ENCODE measurements at regions not wholly inside any gene's neighbourhood (a gene's known extent, or its start where the extent isn't known, plus 50 kb on each side); places are given as distances from the start of the nearest gene placed in this dataset.
A peak's percentile ranks its signal among the peaks of the same experiment; 100 is the strongest.

- TF ChIP-seq, protein P1, sequence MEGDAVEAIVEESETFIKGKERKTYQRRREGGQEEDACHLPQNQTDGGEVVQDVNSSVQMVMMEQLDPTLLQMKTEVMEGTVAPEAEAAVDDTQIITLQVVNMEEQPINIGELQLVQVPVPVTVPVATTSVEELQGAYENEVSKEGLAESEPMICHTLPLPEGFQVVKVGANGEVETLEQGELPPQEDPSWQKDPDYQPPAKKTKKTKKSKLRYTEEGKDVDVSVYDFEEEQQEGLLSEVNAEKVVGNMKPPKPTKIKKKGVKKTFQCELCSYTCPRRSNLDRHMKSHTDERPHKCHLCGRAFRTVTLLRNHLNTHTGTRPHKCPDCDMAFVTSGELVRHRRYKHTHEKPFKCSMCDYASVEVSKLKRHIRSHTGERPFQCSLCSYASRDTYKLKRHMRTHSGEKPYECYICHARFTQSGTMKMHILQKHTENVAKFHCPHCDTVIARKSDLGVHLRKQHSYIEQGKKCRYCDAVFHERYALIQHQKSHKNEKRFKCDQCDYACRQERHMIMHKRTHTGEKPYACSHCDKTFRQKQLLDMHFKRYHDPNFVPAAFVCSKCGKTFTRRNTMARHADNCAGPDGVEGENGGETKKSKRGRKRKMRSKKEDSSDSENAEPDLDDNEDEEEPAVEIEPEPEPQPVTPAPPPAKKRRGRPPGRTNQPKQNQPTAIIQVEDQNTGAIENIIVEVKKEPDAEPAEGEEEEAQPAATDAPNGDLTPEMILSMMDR (conservative IDR thresholded peaks at IDR 0.05; ENCODE audit: control insufficient read depth, insufficient read depth, low read depth, low read length): no peak
- no peak overlapping the region for H3K4me3 ChIP-seq (ENCODE audit: control insufficient read depth, low read depth, low read length)
- no peak for DNase-seq (ENCODE audit: low read depth)
These were observed 271.2 kb upstream of the DPPA4 start for GRCh38 chr3:109608574-109608973.

GRCh38 chr3:109618766-109619378, 281.5 kb upstream of the DPPA4 start:
- no peak for DNase-seq (ENCODE audit: low read depth)
- H3K4me3 ChIP-seq (ENCODE audit: control insufficient read depth, low read depth, low read length): no peak overlapping the region
- TF ChIP-seq, protein P1 (conservative IDR thresholded peaks at IDR 0.05; ENCODE audit: control insufficient read depth, insufficient read depth, low read depth, low read length): no peak

DNA sequence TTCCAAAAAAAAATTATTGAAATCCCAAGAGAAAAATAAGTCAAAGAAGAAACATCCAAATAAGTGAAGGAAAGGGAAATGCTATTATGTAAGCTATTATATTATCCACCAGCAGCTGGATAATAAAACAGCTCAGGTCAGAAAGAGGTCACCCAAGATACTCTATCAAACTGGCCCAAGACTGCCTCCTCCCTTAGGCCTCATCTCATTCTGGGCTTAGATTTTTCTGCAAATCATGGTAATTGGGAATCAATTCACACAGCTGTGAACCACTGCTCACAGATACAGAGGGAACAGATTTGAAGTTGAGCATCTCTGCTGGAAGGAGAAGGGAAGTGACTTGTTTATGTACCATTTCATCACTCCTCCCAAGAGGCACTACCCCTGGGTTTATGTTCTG, 294.6 kb upstream of the DPPA4 start:
- TF ChIP-seq, protein P1 (conservative IDR thresholded peaks at IDR 0.05; ENCODE audit: control insufficient read depth, insufficient read depth, low read depth, low read length): no peak
- DNase-seq (ENCODE audit: low read depth): no peak
- no peak overlapping the region for H3K4me3 ChIP-seq (ENCODE audit: control insufficient read depth, low read depth, low read length)

GRCh38 chr3:109640146-109640652, 302.9 kb upstream of the DPPA4 start:
- no peak for DNase-seq (ENCODE audit: low read depth)
- TF ChIP-seq, protein P1 (conservative IDR thresholded peaks at IDR 0.05; ENCODE audit: control insufficient read depth, insufficient read depth, low read depth, low read length): no peak
- H3K4me3 ChIP-seq (ENCODE audit: control insufficient read depth, low read depth, low read length): no peak overlapping the region

GRCh38 chr3:109642025-109642424, 304.7 kb upstream of the DPPA4 start:
- no peak overlapping the region for H3K4me3 ChIP-seq (ENCODE audit: control insufficient read depth, low read depth, low read length)
- no peak for DNase-seq (ENCODE audit: low read depth)
- TF ChIP-seq, protein P1 (conservative IDR thresholded peaks at IDR 0.05; ENCODE audit: control insufficient read depth, insufficient read depth, low read depth, low read length): no peak

GRCh38 chr3:109643590-109643989, 306.2 kb upstream of the DPPA4 start:
- TF ChIP-seq, protein P1 (conservative IDR thresholded peaks at IDR 0.05; ENCODE audit: control insufficient read depth, insufficient read depth, low read depth, low read length): no peak
- H3K4me3 ChIP-seq (ENCODE audit: control insufficient read depth, low read depth, low read length): no peak overlapping the region
- DNase-seq (ENCODE audit: low read depth): peak; percentile 75
